Progenitor cell of endocrine pancreas (in vitro differentiated cells): ENCODE measurements at regions not wholly inside any gene's neighbourhood (a gene's known extent, or its start where the extent isn't known, plus 50 kb on each side); places are given as distances from the start of the nearest gene placed in this dataset.

ENCODE experiments used
- DNase-seq: peaks from one replicate; pipeline ENCODE4 v3.0.0; 2021; ENCODE audit warnings: low spot score; ENCODE audit not compliant: unreplicated experiment
- H3K27ac Mint-ChIP-seq: 2 replicates; pipeline ENCODE4 v1.8.0; 2021; ENCODE audit warnings: mild to moderate bottlenecking, moderate library complexity, mixed read lengths
- H3K27me3 Mint-ChIP-seq: 2 replicates; pipeline ENCODE4 v1.8.0; 2021; ENCODE audit warnings: mixed read lengths
- H3K36me3 Mint-ChIP-seq: 2 replicates; pipeline ENCODE4 v1.8.0; 2022; ENCODE audit warnings: mixed read lengths; ENCODE audit not compliant: insufficient read depth
- H3K4me1 Mint-ChIP-seq: 2 replicates; pipeline ENCODE4 v1.8.0; 2021; ENCODE audit warnings: low read depth, mixed read lengths
- H3K4me3 Mint-ChIP-seq: 2 replicates; pipeline ENCODE4 v1.8.0; 2021; ENCODE audit warnings: low read depth, mild to moderate bottlenecking, moderate library complexity, mixed read lengths
- H3K9me3 Mint-ChIP-seq: 2 replicates; pipeline ENCODE4 v1.8.0; 2021; ENCODE audit warnings: low read depth, mixed read lengths
- TF ChIP-seq, protein P1 (sequence below): fragments of 200-600 bp; sonication (generic); IDR thresholded peaks from one replicate; pipeline ENCODE4 v1.5.0; 2021; ENCODE audit warnings: antibody characterized with exemption, mild to moderate bottlenecking; ENCODE audit not compliant: unreplicated experiment

GRCh38 chr1:201756406-201756805 is 72.6 kb upstream of the IPO9 start:
- Mint-ChIP-seq H3K4me1 (peaks cover 29% of the 10 kb centered on the region), H3K9me3 (no peaks in the 10 kb centered on the region), H3K27ac (no peak overlapping the region), H3K36me3 (no peaks in the 10 kb centered on the region), H3K27me3 (no peaks in the 10 kb centered on the region), H3K4me3 (no peak overlapping the region)
- TF ChIP-seq, protein P1, sequence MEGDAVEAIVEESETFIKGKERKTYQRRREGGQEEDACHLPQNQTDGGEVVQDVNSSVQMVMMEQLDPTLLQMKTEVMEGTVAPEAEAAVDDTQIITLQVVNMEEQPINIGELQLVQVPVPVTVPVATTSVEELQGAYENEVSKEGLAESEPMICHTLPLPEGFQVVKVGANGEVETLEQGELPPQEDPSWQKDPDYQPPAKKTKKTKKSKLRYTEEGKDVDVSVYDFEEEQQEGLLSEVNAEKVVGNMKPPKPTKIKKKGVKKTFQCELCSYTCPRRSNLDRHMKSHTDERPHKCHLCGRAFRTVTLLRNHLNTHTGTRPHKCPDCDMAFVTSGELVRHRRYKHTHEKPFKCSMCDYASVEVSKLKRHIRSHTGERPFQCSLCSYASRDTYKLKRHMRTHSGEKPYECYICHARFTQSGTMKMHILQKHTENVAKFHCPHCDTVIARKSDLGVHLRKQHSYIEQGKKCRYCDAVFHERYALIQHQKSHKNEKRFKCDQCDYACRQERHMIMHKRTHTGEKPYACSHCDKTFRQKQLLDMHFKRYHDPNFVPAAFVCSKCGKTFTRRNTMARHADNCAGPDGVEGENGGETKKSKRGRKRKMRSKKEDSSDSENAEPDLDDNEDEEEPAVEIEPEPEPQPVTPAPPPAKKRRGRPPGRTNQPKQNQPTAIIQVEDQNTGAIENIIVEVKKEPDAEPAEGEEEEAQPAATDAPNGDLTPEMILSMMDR, result no peak
- no peak for DNase-seq

- DNase-seq, result no peak
- TF ChIP-seq, protein P1, result no peak
- Mint-ChIP-seq H3K4me3 (no peak overlapping the region), H3K27me3 (no peaks in the 10 kb centered on the region), H3K4me1 (peaks cover 18% of the 10 kb centered on the region), H3K9me3 (no peaks in the 10 kb centered on the region), H3K36me3 (no peaks in the 10 kb centered on the region), H3K27ac (no peak overlapping the region)
Measured at GRCh38 chr1:201758499-201759050, 70.4 kb upstream of the IPO9 start.

GRCh38 chr1:201759194-201759815 is 69.7 kb upstream of the IPO9 start:
- Mint-ChIP-seq H3K36me3 (no peaks in the 10 kb centered on the region), H3K9me3 (no peaks in the 10 kb centered on the region), H3K4me3 (no peak overlapping the region), H3K27ac (no peak overlapping the region), H3K4me1 (peaks cover 20% of the 10 kb centered on the region), H3K27me3 (no peaks in the 10 kb centered on the region)
- TF ChIP-seq, protein P1, result no peak
- DNase-seq, result no peak

DNA sequence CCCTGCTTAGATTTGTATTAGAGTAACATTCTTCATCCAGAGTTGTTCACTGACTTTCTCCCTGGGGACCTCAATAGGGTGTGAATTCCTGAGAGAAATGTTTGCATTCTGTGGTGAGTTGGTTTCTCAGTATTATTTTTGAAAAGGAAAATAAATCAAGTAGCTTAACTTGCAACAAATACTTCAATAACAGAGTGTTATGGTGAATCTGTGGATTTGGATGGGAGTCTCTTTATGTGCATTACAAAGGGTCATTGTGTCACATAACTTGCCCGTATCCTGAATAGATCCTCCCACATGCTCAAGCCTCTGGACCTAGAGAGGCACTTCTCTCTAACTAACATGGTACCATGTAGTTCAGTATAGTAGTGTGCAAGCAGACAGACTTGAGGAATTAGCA is 68.4 kb upstream of the IPO9 start:
- Mint-ChIP-seq H3K9me3 (no peaks in the 10 kb centered on the region), H3K4me3 (no peak overlapping the region), H3K36me3 (no peaks in the 10 kb centered on the region), H3K4me1 (peaks cover 20% of the 10 kb centered on the region), H3K27me3 (no peaks in the 10 kb centered on the region), H3K27ac (no peak overlapping the region)
- DNase-seq, result no peak
- TF ChIP-seq, protein P1, result no peak

DNA sequence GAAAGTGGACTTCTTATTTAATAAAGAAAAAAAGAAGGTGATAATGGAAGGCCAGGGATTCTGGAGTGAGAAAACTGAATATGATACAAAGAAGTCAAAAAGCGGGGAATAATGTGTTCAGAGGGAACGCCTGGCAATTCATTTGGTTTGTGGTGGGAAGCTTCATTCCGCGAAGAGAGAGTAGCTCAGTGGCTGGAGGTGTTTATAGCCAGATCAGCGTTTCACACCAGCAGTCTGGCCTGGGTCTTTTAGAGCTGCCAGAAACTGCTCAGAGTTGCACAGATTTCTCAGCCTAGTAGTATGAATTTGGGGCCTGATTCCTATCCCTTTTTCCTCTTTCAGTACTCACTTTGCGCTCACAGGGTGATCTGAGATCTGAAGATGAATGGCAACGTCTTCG is 67.8 kb upstream of the IPO9 start:
- Mint-ChIP-seq H3K27me3 (no peaks in the 10 kb centered on the region), H3K36me3 (no peaks in the 10 kb centered on the region), H3K4me3 (no peak overlapping the region), H3K4me1 (peaks cover 20% of the 10 kb centered on the region), H3K9me3 (no peaks in the 10 kb centered on the region), H3K27ac (no peak overlapping the region)
- TF ChIP-seq, protein P1, result no peak
- DNase-seq, result no peak
